T1000 (cell line): ENCODE measurements at regions not wholly inside any gene's neighbourhood (a gene's known extent, or its start where the extent isn't known, plus 50 kb on each side); places are given as distances from the start of the nearest gene placed in this dataset.

ENCODE experiments used
- DNase-seq: peaks from one replicate; lab custom pipeline; 2025; ENCODE audit warnings: mixed read lengths; lab: John Stamatoyannopoulos, UW

GRCh38 chr18:59758106-59758505 is 60.9 kb upstream of the CCBE1 start:
- no peak for DNase-seq

GRCh38 chr18:59752666-59753065 is 55.4 kb upstream of the CCBE1 start:
- DNase-seq: no peak

- no peak for DNase-seq
These were observed 54.0 kb upstream of the CCBE1 start for GRCh38 chr18:59751186-59751585.

- DNase-seq: no peak
These were observed 51.6 kb upstream of the CCBE1 start for GRCh38 chr18:59748628-59749360.
